Immature natural killer cell (primary cell): ENCODE measurements at regions not wholly inside any gene's neighbourhood (a gene's known extent, or its start where the extent isn't known, plus 50 kb on each side); places are given as distances from the start of the nearest gene placed in this dataset.

Experiments used
- DNase-seq, 3 donors: peaks; one replicate each; pipeline ENCODE4 v3.0.0; 2022; ENCODE audit warnings: mixed read lengths in 1 of 3
- H3K27ac Mint-ChIP-seq, 6 donors: one replicate each; pipeline ENCODE4 v1.8.0; 2020; ENCODE audit warnings: mixed read lengths in 6 of 6, mild to moderate bottlenecking in 5 of 6, inconsistent platforms in 4 of 6, moderate library complexity in 3 of 6
- H3K27me3 Mint-ChIP-seq, 3 donors: one replicate each; pipeline ENCODE4 v1.8.0; 2020 to 2021; ENCODE audit warnings: low read depth in 3 of 3, mild to moderate bottlenecking in 3 of 3, mixed read lengths in 3 of 3, moderate library complexity in 3 of 3, inconsistent platforms in 1 of 3
- H3K36me3 Mint-ChIP-seq, 3 donors: one replicate each; pipeline ENCODE4 v1.8.0; 2020; ENCODE audit warnings: mixed read lengths in 3 of 3, inconsistent platforms in 2 of 3, mild to moderate bottlenecking in 2 of 3
- H3K4me1 Mint-ChIP-seq, 2 donors: one replicate each; pipeline ENCODE4 v1.8.0; 2020; ENCODE audit warnings: inconsistent platforms in 2 of 2, mild to moderate bottlenecking in 2 of 2, mixed read lengths in 2 of 2, moderate library complexity in 1 of 2
- H3K4me3 Mint-ChIP-seq, 5 donors: one replicate each; pipeline ENCODE4 v1.8.0; 2020; ENCODE audit warnings: mild to moderate bottlenecking in 5 of 5, mixed read lengths in 5 of 5, inconsistent platforms in 3 of 5, moderate library complexity in 3 of 5
- H3K9me3 Mint-ChIP-seq, 6 donors: one replicate each; pipeline ENCODE4 v1.8.0; 2020; ENCODE audit warnings: mild to moderate bottlenecking in 6 of 6, mixed read lengths in 6 of 6, inconsistent platforms in 4 of 6, moderate library complexity in 3 of 6

GRCh38 chr5:133730346-133730745, 118.0 kb upstream of the FSTL4 start:
- Mint-ChIP-seq H3K4me1 (no peaks in the 10 kb centered on the region), H3K27me3 (peaks cover 4 to 10% (median 9%) of the 10 kb centered on the region in 3 donors), H3K27ac (no peak overlapping the region), H3K4me3 (no peak overlapping the region), H3K36me3 (no peaks in the 10 kb centered on the region), H3K9me3 (peaks cover 0 to 2% (median 0%) of the 10 kb centered on the region in 6 donors)
- no peak for DNase-seq

- H3K27ac Mint-ChIP-seq, result no peak overlapping the region
- H3K4me1 Mint-ChIP-seq, result no peaks in the 10 kb centered on the region
- no peak for DNase-seq
Observed at GRCh38 chr5:133729800-133730199, 117.5 kb upstream of the FSTL4 start.

GRCh38 chr5:133728475-133728874, 116.1 kb upstream of the FSTL4 start:
- H3K4me3 Mint-ChIP-seq, result no peak overlapping the region

More at GRCh38 chr5:133729800-133730199, 117.5 kb upstream of the FSTL4 start:
- Mint-ChIP-seq H3K4me3 (no peak overlapping the region), H3K9me3 (peaks cover 0 to 2% (median 0%) of the 10 kb centered on the region in 6 donors), H3K36me3 (no peaks in the 10 kb centered on the region), H3K27me3 (peaks cover 3 to 10% (median 9%) of the 10 kb centered on the region in 3 donors)

DNA sequence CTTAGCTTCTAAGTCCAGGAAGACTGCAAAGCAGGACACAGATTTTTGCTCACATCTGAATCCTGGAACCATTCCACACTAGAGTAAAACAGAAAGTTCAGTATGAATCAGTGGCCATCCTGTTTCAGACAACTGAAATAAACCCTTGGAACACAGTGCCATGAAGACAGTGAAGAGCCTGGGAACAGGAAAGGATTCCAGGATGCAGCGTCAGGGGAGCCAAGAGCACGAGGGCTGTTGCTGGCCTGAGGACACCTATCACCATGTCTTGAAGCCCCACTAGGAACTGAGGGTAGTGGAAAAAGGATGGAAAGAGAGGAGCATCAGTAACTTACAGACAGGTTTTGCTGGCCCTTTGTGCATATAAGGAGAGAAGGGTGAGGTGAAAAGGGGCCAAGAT, 115.3 kb upstream of the FSTL4 start:
- Mint-ChIP-seq H3K36me3 (no peaks in the 10 kb centered on the region), H3K4me1 (no peaks in the 10 kb centered on the region), H3K9me3 (peaks cover 0 to 5% (median 1%) of the 10 kb centered on the region in 6 donors), H3K4me3 (no peak overlapping the region), H3K27me3 (peaks cover 5 to 12% (median 10%) of the 10 kb centered on the region in 3 donors), H3K27ac (no peak overlapping the region)
- DNase-seq, result no peak

More at GRCh38 chr5:133728475-133728874, 116.1 kb upstream of the FSTL4 start:
- DNase-seq, result no peak
- Mint-ChIP-seq H3K9me3 (peaks cover 0 to 2% (median 0%) of the 10 kb centered on the region in 6 donors), H3K4me1 (no peaks in the 10 kb centered on the region), H3K27ac (no peak overlapping the region), H3K27me3 (peaks cover 5 to 10% (median 9%) of the 10 kb centered on the region in 3 donors), H3K36me3 (no peaks in the 10 kb centered on the region)

GRCh38 chr5:133723651-133724366, 111.5 kb upstream of the FSTL4 start:
- DNase-seq, result no peak
- Mint-ChIP-seq H3K4me1 (no peaks in the 10 kb centered on the region), H3K36me3 (peaks cover 0 to 5% (median 4%) of the 10 kb centered on the region in 3 donors), H3K4me3 (no peak overlapping the region), H3K27ac (no peak overlapping the region), H3K27me3 (peaks cover 7 to 17% (median 9%) of the 10 kb centered on the region in 3 donors), H3K9me3 (peaks cover 4 to 27% (median 14%) of the 10 kb centered on the region in 6 donors)

- Mint-ChIP-seq H3K27me3 (peaks cover 7 to 17% (median 8%) of the 10 kb centered on the region in 3 donors), H3K27ac (no peak overlapping the region), H3K36me3 (peaks cover 0 to 5% (median 4%) of the 10 kb centered on the region in 3 donors), H3K4me1 (no peaks in the 10 kb centered on the region), H3K9me3 (peaks cover 4 to 27% (median 14%) of the 10 kb centered on the region in 6 donors), H3K4me3 (no peak overlapping the region)
- DNase-seq, result no peak
Observed at GRCh38 chr5:133723126-133723525, 110.8 kb upstream of the FSTL4 start.

- H3K4me1 Mint-ChIP-seq, result no peaks in the 10 kb centered on the region
- DNase-seq, result no peak
- no peak overlapping the region for H3K27ac Mint-ChIP-seq
- no peak overlapping the region for H3K4me3 Mint-ChIP-seq
- H3K36me3 Mint-ChIP-seq, result peaks cover 0 to 5% (median 4%) of the 10 kb centered on the region in 3 donors
- peaks cover 4 to 27% (median 14%) of the 10 kb centered on the region in 6 donors for H3K9me3 Mint-ChIP-seq
- peaks cover 5 to 12% (median 9%) of the 10 kb centered on the region in 3 donors for H3K27me3 Mint-ChIP-seq
Observed at GRCh38 chr5:133721365-133721764, 109.0 kb upstream of the FSTL4 start.

GRCh38 chr5:133718457-133718856, 106.1 kb upstream of the FSTL4 start:
- Mint-ChIP-seq H3K27me3 (peaks cover 3 to 13% (median 10%) of the 10 kb centered on the region in 3 donors), H3K9me3 (peaks cover 4 to 27% (median 14%) of the 10 kb centered on the region in 6 donors), H3K36me3 (peaks cover 0 to 5% (median 4%) of the 10 kb centered on the region in 3 donors), H3K4me3 (no peak overlapping the region), H3K4me1 (no peaks in the 10 kb centered on the region), H3K27ac (no peak overlapping the region)
- no peak for DNase-seq

DNA sequence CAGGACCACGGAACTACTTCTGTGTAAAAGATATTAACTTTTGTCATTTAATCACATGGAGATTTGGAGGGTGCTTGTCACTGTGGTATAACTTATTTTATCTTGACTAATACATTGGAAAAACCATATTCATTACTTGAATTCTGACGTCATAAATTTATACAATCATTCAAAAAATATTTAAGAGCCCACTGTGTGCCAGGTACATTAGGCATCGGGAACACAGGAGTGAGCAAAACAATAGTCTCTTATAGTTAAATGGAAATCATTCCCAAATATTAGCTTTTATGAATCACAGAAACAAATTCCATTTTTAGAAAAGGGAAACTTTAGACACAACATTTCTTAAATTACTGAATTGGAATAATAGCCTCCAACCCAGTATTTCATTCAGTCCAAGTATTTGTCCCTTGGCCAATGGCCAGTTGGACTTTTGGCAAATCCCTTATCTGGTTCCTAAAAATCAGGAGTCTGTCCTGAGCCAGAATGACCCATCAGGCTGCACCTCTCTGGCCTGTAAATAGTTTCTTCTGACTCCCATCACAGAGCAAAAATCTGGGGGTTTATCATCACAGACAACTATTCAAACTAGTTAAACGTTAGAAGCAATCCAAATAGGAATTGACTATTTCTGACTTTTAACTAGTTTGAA, 104.3 kb upstream of the FSTL4 start:
- no peak for DNase-seq
- Mint-ChIP-seq H3K4me3 (no peak overlapping the region), H3K27ac (no peak overlapping the region), H3K36me3 (peaks cover 0 to 2% (median 2%) of the 10 kb centered on the region in 3 donors), H3K9me3 (peaks cover 4 to 12% (median 5%) of the 10 kb centered on the region in 6 donors), H3K4me1 (no peaks in the 10 kb centered on the region), H3K27me3 (peaks cover 6 to 9% (median 6%) of the 10 kb centered on the region in 3 donors)

DNA sequence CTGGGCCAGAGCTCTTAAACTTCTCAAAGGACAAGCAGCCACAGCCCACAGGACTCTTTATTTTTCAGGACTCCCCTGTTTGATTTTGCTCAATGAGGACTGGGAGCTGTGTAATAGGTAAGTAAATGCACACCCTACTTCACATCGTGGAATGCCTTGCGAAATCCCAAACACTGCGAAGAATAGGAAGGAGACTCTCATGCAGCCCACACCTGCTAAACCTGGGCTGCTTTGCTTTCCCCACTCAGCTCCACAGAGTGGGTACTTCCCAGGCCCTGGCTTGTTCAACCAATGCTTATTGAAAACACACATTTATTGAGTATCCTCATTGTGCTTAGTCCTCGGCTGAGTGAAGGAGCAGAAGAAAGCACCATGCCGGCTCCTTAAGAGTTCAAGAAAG, 103.3 kb upstream of the FSTL4 start:
- Mint-ChIP-seq H3K9me3 (peaks cover 0 to 2% (median 2%) of the 10 kb centered on the region in 6 donors), H3K27ac (no peak overlapping the region), H3K36me3 (no peaks in the 10 kb centered on the region), H3K4me1 (no peaks in the 10 kb centered on the region), H3K27me3 (peaks cover 6 to 8% (median 8%) of the 10 kb centered on the region in 3 donors), H3K4me3 (no peak overlapping the region)
- DNase-seq, result no peak

DNA sequence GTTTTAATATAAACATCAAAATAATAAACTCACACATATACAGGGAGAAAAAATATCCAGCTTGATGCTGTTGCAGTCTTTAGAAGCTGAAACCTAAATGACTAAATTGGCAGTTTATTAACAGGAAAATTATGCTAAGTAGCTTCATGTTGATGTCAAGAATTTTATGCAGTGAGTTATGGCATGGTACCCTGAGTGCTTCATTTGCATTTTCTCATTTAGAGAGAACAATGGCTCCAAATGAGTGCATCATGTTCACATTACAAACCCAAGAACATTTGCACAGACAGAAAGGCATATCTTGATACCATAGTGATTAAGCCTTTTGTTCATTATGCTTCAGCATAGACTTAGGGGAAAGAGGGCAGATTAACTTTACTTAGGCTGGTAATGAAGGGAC, 102.9 kb upstream of the FSTL4 start:
- Mint-ChIP-seq H3K27me3 (peaks cover 6 to 8% (median 7%) of the 10 kb centered on the region in 3 donors), H3K9me3 (no peaks in the 10 kb centered on the region), H3K4me3 (no peak overlapping the region), H3K27ac (no peak overlapping the region), H3K36me3 (no peaks in the 10 kb centered on the region), H3K4me1 (no peaks in the 10 kb centered on the region)
- DNase-seq, result no peak

DNA sequence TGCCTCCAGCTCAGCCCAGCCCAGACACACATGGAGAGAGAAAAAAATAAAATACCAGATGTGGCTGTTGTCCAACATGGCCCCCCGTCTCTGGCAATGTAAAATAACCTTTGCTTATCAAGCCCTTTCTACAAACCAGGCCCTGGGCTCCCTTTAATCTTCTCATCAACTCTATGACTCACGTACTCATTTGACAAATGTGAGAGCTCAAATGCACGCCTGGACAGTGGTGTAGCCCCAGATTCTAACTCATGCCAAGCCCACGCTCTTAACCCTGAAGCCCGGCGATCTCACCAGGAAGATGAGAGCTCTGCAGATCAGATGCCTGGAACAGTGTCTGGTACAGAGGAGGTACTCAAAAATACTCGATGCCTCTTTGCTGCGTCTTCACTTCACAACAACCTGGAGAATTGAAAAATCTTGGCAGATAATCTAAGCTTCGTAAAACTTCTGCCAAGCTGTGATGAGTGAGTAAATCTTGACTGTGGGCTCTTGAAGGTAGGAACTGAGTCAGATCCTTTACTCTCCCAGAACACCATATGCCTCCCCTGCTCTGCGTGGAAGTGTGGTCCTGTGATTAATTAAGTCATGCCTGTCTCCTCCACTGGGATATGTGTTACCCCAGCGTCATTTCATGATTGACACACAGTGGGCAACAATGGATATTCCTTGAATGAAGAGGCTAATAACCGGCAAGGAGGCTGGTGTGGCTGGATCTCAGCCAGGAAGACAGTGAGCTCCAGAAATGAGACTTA, 102.0 kb upstream of the FSTL4 start:
- Mint-ChIP-seq H3K27me3 (peaks cover 7 to 9% (median 8%) of the 10 kb centered on the region in 3 donors), H3K27ac (no peak overlapping the region), H3K4me1 (no peaks in the 10 kb centered on the region), H3K4me3 (no peak overlapping the region), H3K36me3 (no peaks in the 10 kb centered on the region), H3K9me3 (no peaks in the 10 kb centered on the region)
- no peak for DNase-seq

DNA sequence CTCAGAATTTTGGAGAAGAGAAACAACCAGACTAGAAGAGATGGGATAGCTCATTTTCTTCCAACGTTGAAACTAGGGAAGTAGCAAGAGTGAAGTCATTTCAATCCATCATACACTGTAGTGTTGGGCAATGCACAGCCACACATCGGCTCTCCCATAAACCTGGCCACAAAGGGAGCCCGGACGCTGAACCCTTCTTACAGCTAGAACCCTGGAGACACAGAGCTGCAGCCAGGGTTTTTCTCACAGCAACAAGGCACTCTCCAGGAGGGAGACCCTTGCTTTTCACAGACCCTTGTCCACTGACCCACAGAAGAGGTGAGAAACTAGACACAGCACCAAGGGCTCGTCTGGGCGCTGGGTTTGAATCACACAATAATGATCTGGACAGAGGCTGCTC, 101.4 kb upstream of the FSTL4 start:
- no peaks in the 10 kb centered on the region for H3K36me3 Mint-ChIP-seq
- H3K4me1 Mint-ChIP-seq, result no peaks in the 10 kb centered on the region
- no peak overlapping the region for H3K4me3 Mint-ChIP-seq
- no peak overlapping the region for H3K27ac Mint-ChIP-seq
- no peak for DNase-seq
- H3K9me3 Mint-ChIP-seq, result no peaks in the 10 kb centered on the region
- peaks cover 8 to 12% (median 10%) of the 10 kb centered on the region in 3 donors for H3K27me3 Mint-ChIP-seq

DNA sequence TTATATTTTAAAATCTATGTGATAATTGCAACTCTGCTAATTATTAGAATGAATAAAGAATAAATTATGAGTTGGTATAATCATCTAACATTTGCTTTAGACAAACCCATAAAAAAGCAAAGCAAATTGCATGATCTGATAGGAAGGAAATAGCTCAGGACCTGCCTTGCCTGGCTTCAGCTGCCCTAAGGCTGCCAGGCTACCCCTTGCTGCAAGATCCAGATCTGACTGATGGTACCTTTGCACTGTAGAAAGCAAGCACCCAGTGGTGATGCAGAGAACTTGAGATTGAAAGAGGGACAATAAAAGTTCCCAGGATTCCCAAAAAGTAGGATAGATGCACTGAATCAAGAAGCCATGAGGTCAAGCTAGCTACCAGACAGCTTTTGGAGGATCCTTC, 100.9 kb upstream of the FSTL4 start:
- Mint-ChIP-seq H3K4me3 (no peak overlapping the region), H3K27ac (no peak overlapping the region), H3K36me3 (no peaks in the 10 kb centered on the region), H3K27me3 (peaks cover 6 to 12% (median 12%) of the 10 kb centered on the region in 3 donors), H3K9me3 (no peaks in the 10 kb centered on the region), H3K4me1 (no peaks in the 10 kb centered on the region)
- DNase-seq, result no peak
